ENCODE measurements at regions not wholly inside any gene's neighbourhood (a gene's known extent, or its start where the extent isn't known, plus 50 kb on each side); places are given as distances from the start of the nearest gene placed in this dataset.

GRCh38 chr11:23746896-23747295, 750.0 kb upstream of the LUZP2 start:
- no peak overlapping the region for H2BK12ac ChIP-seq (ENCODE audit: low read length)
- H3K36me3 ChIP-seq (replicated peaks in 1 of 2; ENCODE audit: control insufficient read depth in 2 of 2, insufficient read depth in 2 of 2, low read length in 2 of 2): no peaks in the 10 kb centered on the region
- no peaks in the 10 kb centered on the region for H3K9me3 ChIP-seq (replicated peaks in 1 of 2; ENCODE audit: control insufficient read depth in 2 of 2, insufficient read depth in 1 of 2, low read depth in 1 of 2, low read length in 2 of 2)
- no peak overlapping the region for H4K8ac ChIP-seq (ENCODE audit: low read depth, low read length)
- no peak overlapping the region for H3K4me2 ChIP-seq (ENCODE audit: insufficient read depth, low read length, poor library complexity, severe bottlenecking)
- no peak overlapping the region for H2AFZ ChIP-seq (ENCODE audit: low read length)
- no CpG with 5 or more reads among the region's 1 CpG for WGBS, 2 donors (ENCODE audit: extremely low coverage in 2 of 2, insufficient read length in 2 of 2, insufficient replicate concordance in 1 of 2)
- H3K18ac ChIP-seq (ENCODE audit: low read length): no peak overlapping the region
- H3K27me3 ChIP-seq (ENCODE audit: control insufficient read depth in 3 of 3, insufficient read depth in 3 of 3, low read depth in 1 of 3, low read length in 3 of 3): no peaks in the 10 kb centered on the region
- H3K27ac ChIP-seq (replicated peaks; ENCODE audit: low read length): no peak overlapping the region
- no peak overlapping the region for H3K9ac ChIP-seq (ENCODE audit: low read depth, low read length, poor library complexity)
- H3K4me1 ChIP-seq (ENCODE audit: control insufficient read depth in 2 of 2, insufficient read depth in 1 of 2, low read depth in 1 of 2, low read length in 2 of 2): no peaks in the 10 kb centered on the region
- no peak overlapping the region for H2BK15ac ChIP-seq (ENCODE audit: low read length)
- no peak overlapping the region for H3K4me3 ChIP-seq (ENCODE audit: low read length in 2 of 2)
- no peak overlapping the region for H4K91ac ChIP-seq (ENCODE audit: low read depth, low read length, poor library complexity)
- H3K23ac ChIP-seq (ENCODE audit: low read depth, low read length, poor library complexity): no peak overlapping the region
- H2BK120ac ChIP-seq (ENCODE audit: low read depth, low read length): no peak overlapping the region
- no peak overlapping the region for H2BK5ac ChIP-seq (ENCODE audit: low read length)
- H2AK5ac ChIP-seq (ENCODE audit: low read depth, low read length): no peak overlapping the region
- no peak overlapping the region for H3K4ac ChIP-seq (ENCODE audit: low read length)
- no peak for DNase-seq (ENCODE audit: low spot score)
- no peak overlapping the region for H3K14ac ChIP-seq (ENCODE audit: low read length)
- H3K79me1 ChIP-seq (ENCODE audit: low read depth, low read length): peaks cover 1% of the 10 kb centered on the region

GRCh38 chr11:23749762-23750430, 747.0 kb upstream of the LUZP2 start:
- H3K79me1 ChIP-seq (ENCODE audit: low read depth, low read length): peaks cover 1% of the 10 kb centered on the region
- no peak overlapping the region for H3K18ac ChIP-seq (ENCODE audit: low read length)
- H3K23ac ChIP-seq (ENCODE audit: low read depth, low read length, poor library complexity): no peak overlapping the region
- no peak for DNase-seq (ENCODE audit: low spot score)
- no peak overlapping the region for H3K4ac ChIP-seq (ENCODE audit: low read length)
- no peak overlapping the region for H3K9ac ChIP-seq (ENCODE audit: low read depth, low read length, poor library complexity)
- no peak overlapping the region for H2AK5ac ChIP-seq (ENCODE audit: low read depth, low read length)
- H3K36me3 ChIP-seq (replicated peaks in 1 of 2; ENCODE audit: control insufficient read depth in 2 of 2, insufficient read depth in 2 of 2, low read length in 2 of 2): no peaks in the 10 kb centered on the region
- H2BK5ac ChIP-seq (ENCODE audit: low read length): no peak overlapping the region
- no peak overlapping the region for H2BK15ac ChIP-seq (ENCODE audit: low read length)
- no peaks in the 10 kb centered on the region for H3K27me3 ChIP-seq (ENCODE audit: control insufficient read depth in 3 of 3, insufficient read depth in 3 of 3, low read depth in 1 of 3, low read length in 3 of 3)
- H3K9me3 ChIP-seq (replicated peaks in 1 of 2; ENCODE audit: control insufficient read depth in 2 of 2, insufficient read depth in 1 of 2, low read depth in 1 of 2, low read length in 2 of 2): no peaks in the 10 kb centered on the region
- no peak overlapping the region for H4K91ac ChIP-seq (ENCODE audit: low read depth, low read length, poor library complexity)
- no peak overlapping the region for H4K8ac ChIP-seq (ENCODE audit: low read depth, low read length)
- H3K27ac ChIP-seq (replicated peaks; ENCODE audit: low read length): no peak overlapping the region
- no CpG with 5 or more reads among the region's 2 CpGs for WGBS, 2 donors (ENCODE audit: extremely low coverage in 2 of 2, insufficient read length in 2 of 2, insufficient replicate concordance in 1 of 2)
- no peaks in the 10 kb centered on the region for H3K4me1 ChIP-seq (ENCODE audit: control insufficient read depth in 2 of 2, insufficient read depth in 1 of 2, low read depth in 1 of 2, low read length in 2 of 2)
- no peak overlapping the region for H3K4me2 ChIP-seq (ENCODE audit: insufficient read depth, low read length, poor library complexity, severe bottlenecking)
- H2BK12ac ChIP-seq (ENCODE audit: low read length): no peak overlapping the region
- H3K14ac ChIP-seq (ENCODE audit: low read length): no peak overlapping the region
- H2AFZ ChIP-seq (ENCODE audit: low read length): no peak overlapping the region
- H2BK120ac ChIP-seq (ENCODE audit: low read depth, low read length): no peak overlapping the region
- H3K4me3 ChIP-seq (ENCODE audit: low read length in 2 of 2): no peak overlapping the region

GRCh38 chr11:23751280-23751679, 745.6 kb upstream of the LUZP2 start:
- no CpG with 5 or more reads among the region's 2 CpGs for WGBS, 2 donors (ENCODE audit: extremely low coverage in 2 of 2, insufficient read length in 2 of 2, insufficient replicate concordance in 1 of 2)
- Histone ChIP-seq H2BK15ac (ENCODE audit: low read length) (no peak overlapping the region), H3K4me3 (ENCODE audit: low read length in 2 of 2) (no peak overlapping the region), H2BK12ac (ENCODE audit: low read length) (no peak overlapping the region), H3K27ac (replicated peaks; ENCODE audit: low read length) (no peak overlapping the region), H2AFZ (ENCODE audit: low read length) (no peak overlapping the region), H4K8ac (ENCODE audit: low read depth, low read length) (no peak overlapping the region), H3K36me3 (replicated peaks in 1 of 2; ENCODE audit: control insufficient read depth in 2 of 2, insufficient read depth in 2 of 2, low read length in 2 of 2) (no peaks in the 10 kb centered on the region), H3K14ac (ENCODE audit: low read length) (no peak overlapping the region), H3K18ac (ENCODE audit: low read length) (no peak overlapping the region), H4K91ac (ENCODE audit: low read depth, low read length, poor library complexity) (no peak overlapping the region), H2AK5ac (ENCODE audit: low read depth, low read length) (no peak overlapping the region), H3K4me2 (ENCODE audit: insufficient read depth, low read length, poor library complexity, severe bottlenecking) (no peak overlapping the region), H2BK5ac (ENCODE audit: low read length) (no peak overlapping the region), H3K23ac (ENCODE audit: low read depth, low read length, poor library complexity) (no peak overlapping the region), H3K9me3 (replicated peaks in 1 of 2; ENCODE audit: control insufficient read depth in 2 of 2, insufficient read depth in 1 of 2, low read depth in 1 of 2, low read length in 2 of 2) (no peaks in the 10 kb centered on the region), H3K79me1 (ENCODE audit: low read depth, low read length) (peaks cover 1% of the 10 kb centered on the region), H3K9ac (ENCODE audit: low read depth, low read length, poor library complexity) (no peak overlapping the region), H3K27me3 (ENCODE audit: control insufficient read depth in 3 of 3, insufficient read depth in 3 of 3, low read depth in 1 of 3, low read length in 3 of 3) (no peaks in the 10 kb centered on the region), H2BK120ac (ENCODE audit: low read depth, low read length) (no peak overlapping the region), H3K4me1 (ENCODE audit: control insufficient read depth in 2 of 2, insufficient read depth in 1 of 2, low read depth in 1 of 2, low read length in 2 of 2) (no peaks in the 10 kb centered on the region), H3K4ac (ENCODE audit: low read length) (no peak overlapping the region)
- no peak for DNase-seq (ENCODE audit: low spot score)

GRCh38 chr11:23755076-23755475, 741.8 kb upstream of the LUZP2 start:
- Histone ChIP-seq H3K9me3 (replicated peaks in 1 of 2; ENCODE audit: control insufficient read depth in 2 of 2, insufficient read depth in 1 of 2, low read depth in 1 of 2, low read length in 2 of 2) (peaks cover 0 to 4% of the 10 kb centered on the region in 2 donors), H3K23ac (ENCODE audit: low read depth, low read length, poor library complexity) (no peak overlapping the region), H2BK15ac (ENCODE audit: low read length) (no peak overlapping the region), H4K91ac (ENCODE audit: low read depth, low read length, poor library complexity) (no peak overlapping the region), H2BK120ac (ENCODE audit: low read depth, low read length) (no peak overlapping the region), H2AFZ (ENCODE audit: low read length) (no peak overlapping the region), H3K18ac (ENCODE audit: low read length) (no peak overlapping the region), H3K14ac (ENCODE audit: low read length) (no peak overlapping the region), H2BK5ac (ENCODE audit: low read length) (no peak overlapping the region), H4K8ac (ENCODE audit: low read depth, low read length) (no peak overlapping the region), H3K4me2 (ENCODE audit: insufficient read depth, low read length, poor library complexity, severe bottlenecking) (no peak overlapping the region), H3K36me3 (replicated peaks in 1 of 2; ENCODE audit: control insufficient read depth in 2 of 2, insufficient read depth in 2 of 2, low read length in 2 of 2) (no peaks in the 10 kb centered on the region), H3K27me3 (ENCODE audit: control insufficient read depth in 3 of 3, insufficient read depth in 3 of 3, low read depth in 1 of 3, low read length in 3 of 3) (no peaks in the 10 kb centered on the region), H2BK12ac (ENCODE audit: low read length) (no peak overlapping the region), H3K4me1 (ENCODE audit: control insufficient read depth in 2 of 2, insufficient read depth in 1 of 2, low read depth in 1 of 2, low read length in 2 of 2) (no peaks in the 10 kb centered on the region), H3K9ac (ENCODE audit: low read depth, low read length, poor library complexity) (no peak overlapping the region), H3K4ac (ENCODE audit: low read length) (no peak overlapping the region), H3K4me3 (ENCODE audit: low read length in 2 of 2) (no peak overlapping the region), H3K79me1 (ENCODE audit: low read depth, low read length) (peaks cover 1% of the 10 kb centered on the region), H3K27ac (replicated peaks; ENCODE audit: low read length) (no peak overlapping the region), H2AK5ac (ENCODE audit: low read depth, low read length) (no peak overlapping the region)
- DNase-seq (ENCODE audit: low spot score): no peak
- WGBS, 2 donors (ENCODE audit: extremely low coverage in 2 of 2, insufficient read length in 2 of 2, insufficient replicate concordance in 1 of 2): no CpG with 5 or more reads among the region's 2 CpGs
